Tibial nerve (tissue), 4 donors: ENCODE measurements at regions not wholly inside any gene's neighbourhood (a gene's known extent, or its start where the extent isn't known, plus 50 kb on each side); places are given as distances from the start of the nearest gene placed in this dataset.

Source experiments
- EP300 ChIP-seq, 2 donors: sonication (generic); formaldehyde crosslinking; IDR thresholded peaks; one replicate each; pipeline ENCODE4 v1.6.1; 2017; ENCODE audit warnings: antibody characterized with exemption in 2 of 2, mild to moderate bottlenecking in 1 of 2
- POLR2A ChIP-seq, 2 donors: fragments of 450-650 bp; IDR thresholded peaks; one replicate each; pipeline ENCODE4 v1.6.1; 2017; ENCODE audit warnings: antibody characterized with exemption in 2 of 2, mild to moderate bottlenecking in 2 of 2, moderate library complexity in 2 of 2
- TF ChIP-seq, protein P1 (sequence below), 5 experiments: fragments of 200-600 bp in 3 of 5; fragments of 450-650 bp in 2 of 5; sonication (generic) in 3 of 5; IDR thresholded peaks; one replicate each; pipeline ENCODE4 v1.5.1; 2016 to 2019; ENCODE audit warnings: antibody characterized with exemption in 5 of 5, mild to moderate bottlenecking in 3 of 5, moderate library complexity in 2 of 5

DNA sequence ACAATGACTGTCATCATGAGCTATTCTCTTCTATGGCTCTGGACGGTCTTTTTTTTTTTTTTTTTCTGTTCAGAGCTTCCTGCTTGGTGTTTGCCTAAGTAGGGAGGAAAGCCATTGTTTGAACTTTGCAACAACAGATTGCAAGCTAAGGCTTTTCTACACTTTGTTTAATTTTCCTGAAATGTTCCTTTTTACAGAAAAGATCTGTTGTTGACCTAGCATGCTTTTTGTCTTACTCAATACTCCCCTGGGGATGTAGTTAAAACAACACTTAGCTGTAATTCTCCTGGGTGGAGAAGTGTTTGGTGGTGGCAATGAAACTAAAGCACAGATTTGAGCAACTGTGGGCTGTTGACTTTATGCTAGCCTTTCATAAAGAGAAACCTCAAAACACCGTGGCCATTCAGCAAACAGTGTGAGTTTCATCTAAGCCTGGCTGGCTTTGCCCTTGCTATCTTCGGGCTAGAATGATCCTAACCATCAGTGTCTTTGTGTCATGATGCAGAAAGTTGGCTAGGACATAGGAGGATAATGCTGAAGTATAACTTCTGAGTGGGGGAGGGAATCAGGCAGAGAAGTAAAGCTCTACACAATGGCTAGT lies 110.5 kb downstream of the ANXA3 start:
- TF ChIP-seq, protein P1, sequence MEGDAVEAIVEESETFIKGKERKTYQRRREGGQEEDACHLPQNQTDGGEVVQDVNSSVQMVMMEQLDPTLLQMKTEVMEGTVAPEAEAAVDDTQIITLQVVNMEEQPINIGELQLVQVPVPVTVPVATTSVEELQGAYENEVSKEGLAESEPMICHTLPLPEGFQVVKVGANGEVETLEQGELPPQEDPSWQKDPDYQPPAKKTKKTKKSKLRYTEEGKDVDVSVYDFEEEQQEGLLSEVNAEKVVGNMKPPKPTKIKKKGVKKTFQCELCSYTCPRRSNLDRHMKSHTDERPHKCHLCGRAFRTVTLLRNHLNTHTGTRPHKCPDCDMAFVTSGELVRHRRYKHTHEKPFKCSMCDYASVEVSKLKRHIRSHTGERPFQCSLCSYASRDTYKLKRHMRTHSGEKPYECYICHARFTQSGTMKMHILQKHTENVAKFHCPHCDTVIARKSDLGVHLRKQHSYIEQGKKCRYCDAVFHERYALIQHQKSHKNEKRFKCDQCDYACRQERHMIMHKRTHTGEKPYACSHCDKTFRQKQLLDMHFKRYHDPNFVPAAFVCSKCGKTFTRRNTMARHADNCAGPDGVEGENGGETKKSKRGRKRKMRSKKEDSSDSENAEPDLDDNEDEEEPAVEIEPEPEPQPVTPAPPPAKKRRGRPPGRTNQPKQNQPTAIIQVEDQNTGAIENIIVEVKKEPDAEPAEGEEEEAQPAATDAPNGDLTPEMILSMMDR (IDR thresholded peaks at IDR 0.05) = no peak
- no peak for TF ChIP-seq POLR2A (IDR thresholded peaks at IDR 0.05)
- TF ChIP-seq EP300 (IDR thresholded peaks at IDR 0.05) = peak in 1 of 2 donors; percentile 64
